B cell (primary cell): ENCODE measurements at regions not wholly inside any gene's neighbourhood (a gene's known extent, or its start where the extent isn't known, plus 50 kb on each side); places are given as distances from the start of the nearest gene placed in this dataset.

Experiments used
- ATAC-seq: fragments of 200-7000 bp; cut with Tn5 transposase; one replicate; pipeline ENCODE4 v1.10.0; 2021; ENCODE audit warnings: low read depth, mild to moderate bottlenecking, moderate number of reproducible peaks, moderate library complexity
- CTCF ChIA-PET: fragments of 350-600 bp; sonication (Branson Sonifier 250); formaldehyde crosslinking; loops from one replicate; lab custom pipeline; 2021; ENCODE audit warnings: antibody characterized with exemption, inconsistent platforms; lab: Charles Lee
- POLR2A ChIA-PET: fragments of 350-600 bp; sonication (Branson Sonifier 250); formaldehyde crosslinking; loops from one replicate; lab custom pipeline; 2021; ENCODE audit warnings: antibody characterized with exemption; lab: Charles Lee
- DNase-seq: peaks from one replicate; pipeline ENCODE4 v3.0.0; 2013
- H2AFZ ChIP-seq: 2 replicates; pipeline ENCODE4 v1.6.1; 2012; ENCODE audit warnings: mild to moderate bottlenecking, low read depth, low read length; ENCODE audit not compliant: insufficient read depth, poor library complexity, severe bottlenecking
- H3K27ac ChIP-seq, 2 donors: 1 replicate in 1 of 2; 2 replicates in 1 of 2; pipeline ENCODE4 v1.5.1; 2012 to 2013; ENCODE audit warnings: low read length in 2 of 2, mild to moderate bottlenecking in 2 of 2, moderate library complexity in 1 of 2
- H3K27me3 ChIP-seq, 4 experiments: fragments of 200-600 bp in 1 of 4; sonication (generic) in 1 of 4; replicated peaks in 1 of 4; 1 replicate in 2 of 4; 2 replicates in 2 of 4; pipeline versions ENCODE4 v1.6.1 to v1.7.0; 2013 to 2016; ENCODE audit warnings: low read length in 3 of 4, mild to moderate bottlenecking in 2 of 4, mixed read lengths in 1 of 4, moderate library complexity in 1 of 4; ENCODE audit not compliant: insufficient read depth in 4 of 4, control insufficient read depth in 3 of 4; ENCODE audit errors: control extremely low read depth in 1 of 4
- H3K36me3 ChIP-seq, 2 experiments: replicated peaks in 1 of 2; 1 replicate in 1 of 2; 2 replicates in 1 of 2; pipeline versions ENCODE4 v1.6.1 to v1.7.1; 2013; ENCODE audit warnings: low read length in 1 of 2; ENCODE audit not compliant: insufficient read depth in 2 of 2, control insufficient read depth in 1 of 2; ENCODE audit errors: control extremely low read depth in 1 of 2, extremely low read depth in 1 of 2
- H3K4me1 ChIP-seq, 2 donors: fragments of 200-600 bp in 1 of 2; sonication (generic) in 1 of 2; 1 replicate in 1 of 2; 2 replicates in 1 of 2; pipeline versions ENCODE4 v1.5.1 to v1.6.1; 2013 to 2017; ENCODE audit warnings: low read length in 2 of 2; ENCODE audit not compliant: control insufficient read depth in 2 of 2, insufficient read depth in 2 of 2
- H3K4me2 ChIP-seq: replicated peaks from 2 replicates; pipeline ENCODE3; 2012; ENCODE audit warnings: mild to moderate bottlenecking, low read depth, low read length; ENCODE audit not compliant: poor library complexity, severe bottlenecking
- H3K4me3 ChIP-seq, 5 experiments: fragments of 200-600 bp in 1 of 5; sonication (generic) in 1 of 5; 1 replicate in 3 of 5; 2 replicates in 2 of 5; pipeline versions ENCODE4 v1.5.1 to v1.7.0; 2011 to 2016; ENCODE audit warnings: low read length in 4 of 5, mild to moderate bottlenecking in 4 of 5, low read depth in 2 of 5, control low read depth in 1 of 5, moderate library complexity in 1 of 5; ENCODE audit not compliant: insufficient read depth in 1 of 5; ENCODE audit errors: control extremely low read depth in 1 of 5, extremely low read depth in 1 of 5
- H3K79me2 ChIP-seq: fragments of 200-600 bp; sonication (generic); one replicate; pipeline ENCODE4 v1.6.0; 2016; ENCODE audit warnings: low read length; ENCODE audit not compliant: control insufficient read depth, insufficient read depth
- H3K9ac ChIP-seq: fragments of 200-600 bp; sonication (generic); 2 replicates; pipeline ENCODE4 v1.6.1; 2017; ENCODE audit warnings: mild to moderate bottlenecking, low read length, moderate library complexity
- H3K9me3 ChIP-seq, 3 donors: one replicate each; pipeline versions ENCODE4 v1.6.1 to v1.7.1; 2013; ENCODE audit warnings: low read length in 2 of 3; ENCODE audit not compliant: control insufficient read depth in 2 of 3, insufficient read depth in 1 of 3; ENCODE audit errors: control extremely low read depth in 1 of 3
- H4K20me1 ChIP-seq: 2 replicates; pipeline ENCODE4 v1.6.0; 2012; ENCODE audit warnings: mild to moderate bottlenecking, low read length; ENCODE audit not compliant: insufficient read depth, control insufficient read depth, poor library complexity, severe bottlenecking
- H3K27ac Mint-ChIP-seq: one replicate; pipeline ENCODE4 v1.8.0; 2021; ENCODE audit warnings: mixed read lengths
- H3K27me3 Mint-ChIP-seq: one replicate; pipeline ENCODE4 v1.8.0; 2021; ENCODE audit warnings: mixed read lengths
- H3K4me1 Mint-ChIP-seq: one replicate; pipeline ENCODE4 v1.8.0; 2021; ENCODE audit warnings: mixed read lengths
- H3K4me3 Mint-ChIP-seq: one replicate; pipeline ENCODE4 v1.8.0; 2021; ENCODE audit warnings: mixed read lengths
- H3K9me3 Mint-ChIP-seq: one replicate; pipeline ENCODE4 v1.8.0; 2022; ENCODE audit warnings: mixed read lengths; ENCODE audit not compliant: insufficient read depth
- CTCF ChIP-seq: fragments of 200-600 bp; IDR thresholded peaks from one replicate; pipeline ENCODE4 v1.8.0; 2022; ENCODE audit warnings: antibody characterized with exemption, mild to moderate bottlenecking
- EZH2 ChIP-seq: IDR thresholded peaks from 2 replicates; pipeline ENCODE4 v1.6.1; 2012; ENCODE audit warnings: borderline replicate concordance, low read depth, mild to moderate bottlenecking, moderate library complexity, low read length; ENCODE audit not compliant: insufficient read depth, poor library complexity, severe bottlenecking
- WGBS: methylation state at CpG from one replicate; pipeline ENCODE4 v1.1.5; 2013; ENCODE audit warnings: missing lambda C conversion rate; ENCODE audit not compliant: insufficient coverage; 5-methylcytosine and 5-hydroxymethylcytosine counted together
- intact Hi-C: fragments of 100-400 bp; cut with micrococcal nuclease; formaldehyde crosslinking; loops from one replicate; pipeline ENCODE4 v1.10.0; 2022

GRCh38 chr4:93957186-93957585, 128.6 kb downstream of the ATOH1 start:
- no peaks in the 10 kb centered on the region for H3K27me3 Mint-ChIP-seq
- H3K9me3 Mint-ChIP-seq = peaks cover 5% of the 10 kb centered on the region
- Histone ChIP-seq H4K20me1 (no peaks in the 10 kb centered on the region), H3K27me3 (no peaks in the 10 kb centered on the region), H3K36me3 (no peaks in the 10 kb centered on the region), H3K4me2 (no peak overlapping the region), H3K9ac (no peak overlapping the region), H3K9me3 (no peaks in the 10 kb centered on the region), H3K27ac (no peak overlapping the region), H3K79me2 (no peaks in the 10 kb centered on the region), H3K4me3 (no peak overlapping the region), H2AFZ (no peak overlapping the region), H3K4me1 (no peaks in the 10 kb centered on the region)
- ATAC-seq = no peak
- H3K4me1 Mint-ChIP-seq = no peaks in the 10 kb centered on the region
- ChIA-PET POLR2A (no interaction called here), CTCF (no interaction called here)
- H3K4me3 Mint-ChIP-seq = no peak overlapping the region
- DNase-seq = no peak
- TF ChIP-seq CTCF (no peak), EZH2 (no peak)
- no peak overlapping the region for H3K27ac Mint-ChIP-seq
- intact Hi-C loops = no loop called here
- WGBS = no CpG with 5 or more reads among the region's 1 CpG

- Mint-ChIP-seq H3K4me3 (no peak overlapping the region), H3K27ac (no peak overlapping the region), H3K9me3 (no peaks in the 10 kb centered on the region), H3K4me1 (no peaks in the 10 kb centered on the region), H3K27me3 (no peaks in the 10 kb centered on the region)
- POLR2A ChIA-PET = no interaction called here
- Histone ChIP-seq H2AFZ (no peak overlapping the region), H3K4me2 (no peak overlapping the region), H3K9ac (no peak overlapping the region), H3K4me3 (no peak overlapping the region), H4K20me1 (no peaks in the 10 kb centered on the region), H3K4me1 (no peaks in the 10 kb centered on the region), H3K27ac (no peak overlapping the region), H3K27me3 (no peaks in the 10 kb centered on the region), H3K36me3 (no peaks in the 10 kb centered on the region), H3K9me3 (no peaks in the 10 kb centered on the region), H3K79me2 (no peaks in the 10 kb centered on the region)
- CTCF ChIA-PET = no interaction called here
- DNase-seq (no peak), ATAC-seq (no peak)
- no peak for TF ChIP-seq CTCF
- intact Hi-C loops = no loop called here
Observed at GRCh38 chr4:93960450-93960849, 131.9 kb downstream of the ATOH1 start.
